Suprapubic skin (tissue), 4 donors: ENCODE measurements at regions not wholly inside any gene's neighbourhood (a gene's known extent, or its start where the extent isn't known, plus 50 kb on each side); places are given as distances from the start of the nearest gene placed in this dataset.

ENCODE experiments used
- DNase-seq, 2 donors: peaks; one replicate each; pipeline ENCODE4 v3.0.0-alpha.2; 2019; ENCODE audit warnings: low spot score in 2 of 2
- H3K27ac ChIP-seq: fragments of 200-600 bp; sonication (generic); one replicate; pipeline ENCODE4 v1.5.1; 2019
- H3K27me3 ChIP-seq: fragments of 200-600 bp; sonication (generic); one replicate; pipeline ENCODE4 v1.5.1; 2019
- H3K36me3 ChIP-seq: fragments of 200-600 bp; sonication (generic); one replicate; pipeline ENCODE4 v1.5.1; 2019
- H3K4me1 ChIP-seq: fragments of 200-600 bp; sonication (generic); one replicate; pipeline ENCODE4 v1.5.1; 2019
- H3K4me3 ChIP-seq: fragments of 200-600 bp; sonication (generic); one replicate; pipeline ENCODE4 v1.5.1; 2019; ENCODE audit warnings: mild to moderate bottlenecking
- H3K9me3 ChIP-seq: fragments of 200-600 bp; sonication (generic); one replicate; pipeline ENCODE4 v1.5.1; 2019
- EP300 ChIP-seq: sonication (generic); formaldehyde crosslinking; IDR thresholded peaks from one replicate; pipeline ENCODE4 v1.6.1; 2017; ENCODE audit warnings: antibody characterized with exemption
- POLR2A ChIP-seq, 2 donors: fragments of 450-650 bp; IDR thresholded peaks; one replicate each; pipeline ENCODE4 v1.6.1; 2017; ENCODE audit warnings: antibody characterized with exemption in 2 of 2, mild to moderate bottlenecking in 2 of 2, moderate library complexity in 2 of 2
- POLR2AphosphoS5 ChIP-seq, 3 donors: sonication (generic); formaldehyde crosslinking; IDR thresholded peaks; one replicate each; pipeline ENCODE4 v1.6.1; 2017; ENCODE audit warnings: antibody characterized with exemption in 3 of 3
- WGBS: methylation state at CpG from one replicate; pipeline ENCODE4 v1.1.5; 2018; 5-methylcytosine and 5-hydroxymethylcytosine counted together
- TF ChIP-seq, protein P1 (sequence below), 2 donors: fragments of 200-600 bp in 1 of 2; fragments of 450-650 bp in 1 of 2; sonication (generic) in 1 of 2; IDR thresholded peaks; one replicate each; pipeline ENCODE4 v1.5.1; 2016 to 2019; ENCODE audit warnings: antibody characterized with exemption in 2 of 2, mild to moderate bottlenecking in 1 of 2, moderate library complexity in 1 of 2

DNA sequence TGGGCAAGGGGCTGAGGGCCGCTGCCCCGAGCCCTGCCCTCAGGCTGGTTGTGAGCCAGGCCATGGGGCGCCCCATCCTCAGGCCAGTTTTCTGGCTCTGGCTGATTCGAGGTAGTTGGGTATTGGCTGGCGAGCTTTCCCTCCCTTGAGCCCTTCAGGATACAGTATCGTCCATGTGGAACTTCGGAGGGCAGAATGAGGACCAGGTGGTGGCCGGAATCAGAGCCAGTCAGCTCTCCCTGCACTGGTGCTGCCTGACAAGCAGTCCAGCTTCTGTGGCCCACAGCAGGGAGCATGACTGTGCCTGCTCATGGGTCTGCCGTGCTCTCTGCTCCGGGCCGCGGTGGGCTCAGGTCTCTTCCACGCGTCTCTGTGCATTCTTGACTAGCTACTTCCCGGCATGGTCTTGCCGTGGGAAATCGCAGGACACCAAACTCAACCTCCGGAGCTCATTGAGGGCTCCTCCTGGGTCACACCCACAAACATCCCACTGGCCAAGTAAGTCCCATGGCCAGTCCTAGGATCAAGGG lies 1289.3 kb downstream of the BRD1 start:
- Histone ChIP-seq H3K27me3 (peaks cover 18% of the 10 kb centered on the region), H3K27ac (no peak overlapping the region), H3K9me3 (no peaks in the 10 kb centered on the region), H3K4me3 (no peak overlapping the region), H3K36me3 (no peaks in the 10 kb centered on the region), H3K4me1 (peaks cover 25% of the 10 kb centered on the region)
- WGBS, result 80% methylated on average over 12 of the region's 18 CpGs
- no peak for TF ChIP-seq EP300
- TF ChIP-seq, protein P1, sequence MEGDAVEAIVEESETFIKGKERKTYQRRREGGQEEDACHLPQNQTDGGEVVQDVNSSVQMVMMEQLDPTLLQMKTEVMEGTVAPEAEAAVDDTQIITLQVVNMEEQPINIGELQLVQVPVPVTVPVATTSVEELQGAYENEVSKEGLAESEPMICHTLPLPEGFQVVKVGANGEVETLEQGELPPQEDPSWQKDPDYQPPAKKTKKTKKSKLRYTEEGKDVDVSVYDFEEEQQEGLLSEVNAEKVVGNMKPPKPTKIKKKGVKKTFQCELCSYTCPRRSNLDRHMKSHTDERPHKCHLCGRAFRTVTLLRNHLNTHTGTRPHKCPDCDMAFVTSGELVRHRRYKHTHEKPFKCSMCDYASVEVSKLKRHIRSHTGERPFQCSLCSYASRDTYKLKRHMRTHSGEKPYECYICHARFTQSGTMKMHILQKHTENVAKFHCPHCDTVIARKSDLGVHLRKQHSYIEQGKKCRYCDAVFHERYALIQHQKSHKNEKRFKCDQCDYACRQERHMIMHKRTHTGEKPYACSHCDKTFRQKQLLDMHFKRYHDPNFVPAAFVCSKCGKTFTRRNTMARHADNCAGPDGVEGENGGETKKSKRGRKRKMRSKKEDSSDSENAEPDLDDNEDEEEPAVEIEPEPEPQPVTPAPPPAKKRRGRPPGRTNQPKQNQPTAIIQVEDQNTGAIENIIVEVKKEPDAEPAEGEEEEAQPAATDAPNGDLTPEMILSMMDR (IDR thresholded peaks at IDR 0.05), result no peak
- TF ChIP-seq POLR2A (IDR thresholded peaks at IDR 0.05), result no peak
- no peak for TF ChIP-seq POLR2AphosphoS5 (IDR thresholded peaks at IDR 0.05)
- DNase-seq, result no peak

- 40% methylated on average over 1 of the region's 3 CpGs for WGBS
- Histone ChIP-seq H3K27ac (peak overlapping the region; percentile 55), H3K9me3 (no peaks in the 10 kb centered on the region), H3K4me3 (no peak overlapping the region), H3K27me3 (peaks cover 18% of the 10 kb centered on the region), H3K4me1 (peaks cover 25% of the 10 kb centered on the region), H3K36me3 (no peaks in the 10 kb centered on the region)
- no peak for DNase-seq
- TF ChIP-seq POLR2A (IDR thresholded peaks at IDR 0.05) (no peak), EP300 (no peak), POLR2AphosphoS5 (IDR thresholded peaks at IDR 0.05) (no peak)
- TF ChIP-seq, protein P1 (IDR thresholded peaks at IDR 0.05), result no peak
Measured at GRCh38 chr22:48537343-48537680, 1290.4 kb downstream of the BRD1 start.

DNA sequence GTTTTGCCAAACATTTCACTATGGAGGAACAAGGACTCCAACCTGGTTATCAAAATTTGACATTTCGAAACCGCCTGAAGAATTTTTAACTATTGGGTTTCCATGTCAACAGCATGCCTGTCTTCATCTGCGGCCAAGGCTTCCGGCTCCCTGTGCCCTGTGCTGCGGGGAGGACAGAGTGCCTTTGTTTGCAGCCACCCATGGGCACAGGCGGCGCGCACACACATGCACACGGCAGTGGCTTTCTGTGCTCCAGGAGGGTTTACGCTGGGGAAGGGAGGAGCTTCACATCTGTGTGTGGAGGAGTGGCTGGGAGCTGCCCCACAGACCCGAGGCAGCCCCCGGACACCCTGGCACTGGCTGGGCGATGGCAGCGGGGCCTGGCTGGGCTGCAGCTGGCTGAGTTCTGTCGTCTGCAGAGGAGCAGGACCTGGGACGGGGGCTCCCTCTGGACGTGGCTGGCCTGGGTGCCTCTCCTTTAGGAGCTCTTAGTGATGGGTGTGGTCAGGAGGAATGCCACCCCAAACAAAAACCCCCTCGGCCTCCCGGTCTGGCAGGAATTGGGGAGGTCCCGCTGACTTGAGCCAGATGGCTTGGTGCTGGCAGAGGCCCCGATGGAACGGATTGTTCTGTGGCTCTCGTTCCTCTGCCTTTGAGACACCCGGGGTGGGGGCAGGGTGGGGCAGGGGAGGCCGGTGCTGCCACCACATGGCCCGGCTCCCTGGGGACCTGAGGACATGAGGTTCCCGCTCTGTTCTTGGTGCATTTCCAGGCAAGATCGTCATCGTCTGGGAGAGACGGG lies 1290.9 kb downstream of the BRD1 start:
- Histone ChIP-seq H3K36me3 (no peaks in the 10 kb centered on the region), H3K4me3 (peak overlapping the region; percentile 24), H3K27ac (peak overlapping the region; percentile 55), H3K4me1 (peaks cover 25% of the 10 kb centered on the region), H3K27me3 (peaks cover 18% of the 10 kb centered on the region), H3K9me3 (no peaks in the 10 kb centered on the region)
- no peak for DNase-seq
- TF ChIP-seq EP300, result no peak
- TF ChIP-seq POLR2AphosphoS5 (IDR thresholded peaks at IDR 0.05), result no peak
- TF ChIP-seq, protein P1 (IDR thresholded peaks at IDR 0.05), result no peak
- no peak for TF ChIP-seq POLR2A (IDR thresholded peaks at IDR 0.05)
- 33% methylated on average over 16 of the region's 30 CpGs for WGBS

GRCh38 chr22:48535868-48536540 lies 1291.7 kb downstream of the BRD1 start:
- no peaks in the 10 kb centered on the region for H3K36me3 ChIP-seq
- H3K27me3 ChIP-seq, result peaks cover 18% of the 10 kb centered on the region
- TF ChIP-seq POLR2A (IDR thresholded peaks at IDR 0.05) (no peak), POLR2AphosphoS5 (IDR thresholded peaks at IDR 0.05) (no peak), EP300 (no peak)
- TF ChIP-seq, protein P1 (IDR thresholded peaks at IDR 0.05), result no peak
- DNase-seq, result no peak
- peak overlapping the region; percentile 24 for H3K4me3 ChIP-seq
- peaks cover 25% of the 10 kb centered on the region for H3K4me1 ChIP-seq
- peak overlapping the region; percentile 51 for H3K27ac ChIP-seq
- WGBS, result 60% methylated on average over 38 of the region's 39 CpGs
- H3K9me3 ChIP-seq, result no peaks in the 10 kb centered on the region

GRCh38 chr22:48534395-48534958 lies 1293.2 kb downstream of the BRD1 start:
- DNase-seq, result no peak
- Histone ChIP-seq H3K4me3 (no peak overlapping the region), H3K4me1 (peaks cover 20% of the 10 kb centered on the region), H3K36me3 (no peaks in the 10 kb centered on the region), H3K27ac (no peak overlapping the region), H3K27me3 (peaks cover 10% of the 10 kb centered on the region), H3K9me3 (no peaks in the 10 kb centered on the region)
- 76% methylated on average over 8 of the region's 22 CpGs for WGBS
- TF ChIP-seq EP300 (no peak), POLR2A (IDR thresholded peaks at IDR 0.05) (no peak), POLR2AphosphoS5 (IDR thresholded peaks at IDR 0.05) (no peak)
- TF ChIP-seq, protein P1 (IDR thresholded peaks at IDR 0.05), result no peak
